Muscle layer of colon (tissue), 2 donors: ENCODE measurements at regions not wholly inside any gene's neighbourhood (a gene's known extent, or its start where the extent isn't known, plus 50 kb on each side); places are given as distances from the start of the nearest gene placed in this dataset.
"Not testable (repeated sequence)": the region's sequence is repeated elsewhere in the genome, so short reads cannot be mapped to it uniquely, and the experiment has no call there.

Experiments
- H3K27ac ChIP-seq: one replicate; pipeline ENCODE4 v1.7.0; 2013; ENCODE audit warnings: low read depth, mild to moderate bottlenecking, low read length, moderate library complexity
- H3K27me3 ChIP-seq, 2 donors: one replicate each; pipeline ENCODE4 v1.7.0; 2013; ENCODE audit warnings: low read length in 2 of 2, mild to moderate bottlenecking in 2 of 2; ENCODE audit not compliant: insufficient read depth in 2 of 2, control insufficient read depth in 1 of 2
- H3K36me3 ChIP-seq: one replicate; pipeline ENCODE4 v1.7.0; 2013; ENCODE audit warnings: mild to moderate bottlenecking, low read length; ENCODE audit not compliant: insufficient read depth
- H3K4me1 ChIP-seq: one replicate; pipeline ENCODE4 v1.7.0; 2013; ENCODE audit warnings: mild to moderate bottlenecking, low read length; ENCODE audit not compliant: insufficient read depth
- H3K4me3 ChIP-seq, 2 donors: one replicate each; pipeline ENCODE4 v1.7.0; 2013; ENCODE audit warnings: low read length in 2 of 2, low read depth in 1 of 2, mild to moderate bottlenecking in 1 of 2, moderate library complexity in 1 of 2
- H3K9ac ChIP-seq: one replicate; pipeline ENCODE4 v1.7.0; 2013; ENCODE audit warnings: low read length
- H3K9me3 ChIP-seq: one replicate; pipeline ENCODE4 v1.7.0; 2013; ENCODE audit warnings: mild to moderate bottlenecking, low read length
- donor health status: abdominal sarcoma.
- donor health status: Adenocarcinoma of cecum.

- H3K4me1 ChIP-seq: no peaks in the 10 kb centered on the region
- no peaks in the 10 kb centered on the region for H3K27me3 ChIP-seq
- H3K9ac ChIP-seq: no peak overlapping the region
- H3K4me3 ChIP-seq: no peak overlapping the region
- H3K27ac ChIP-seq: no peak overlapping the region
- no peaks in the 10 kb centered on the region for H3K36me3 ChIP-seq
- no peaks in the 10 kb centered on the region for H3K9me3 ChIP-seq
Observed at GRCh38 chr2:172249334-172249733, 146.6 kb upstream of the DLX2 start.

GRCh38 chr2:172249986-172250385 is 147.3 kb upstream of the DLX2 start:
- no peak overlapping the region for H3K27ac ChIP-seq
- H3K4me1 ChIP-seq: no peaks in the 10 kb centered on the region
- no peak overlapping the region for H3K9ac ChIP-seq
- no peaks in the 10 kb centered on the region for H3K27me3 ChIP-seq
- H3K36me3 ChIP-seq: no peaks in the 10 kb centered on the region
- H3K4me3 ChIP-seq: no peak overlapping the region
- no peaks in the 10 kb centered on the region for H3K9me3 ChIP-seq

GRCh38 chr2:172251231-172251630 is 148.5 kb upstream of the DLX2 start:
- Histone ChIP-seq H3K9me3 (no peaks in the 10 kb centered on the region), H3K9ac (no peak overlapping the region), H3K36me3 (no peaks in the 10 kb centered on the region), H3K27ac (no peak overlapping the region), H3K4me3 (no peak overlapping the region), H3K27me3 (no peaks in the 10 kb centered on the region), H3K4me1 (no peaks in the 10 kb centered on the region)

GRCh38 chr2:172252154-172252553 is 149.5 kb upstream of the DLX2 start:
- Histone ChIP-seq H3K27ac (no peak overlapping the region), H3K4me3 (no peak overlapping the region)

DNA sequence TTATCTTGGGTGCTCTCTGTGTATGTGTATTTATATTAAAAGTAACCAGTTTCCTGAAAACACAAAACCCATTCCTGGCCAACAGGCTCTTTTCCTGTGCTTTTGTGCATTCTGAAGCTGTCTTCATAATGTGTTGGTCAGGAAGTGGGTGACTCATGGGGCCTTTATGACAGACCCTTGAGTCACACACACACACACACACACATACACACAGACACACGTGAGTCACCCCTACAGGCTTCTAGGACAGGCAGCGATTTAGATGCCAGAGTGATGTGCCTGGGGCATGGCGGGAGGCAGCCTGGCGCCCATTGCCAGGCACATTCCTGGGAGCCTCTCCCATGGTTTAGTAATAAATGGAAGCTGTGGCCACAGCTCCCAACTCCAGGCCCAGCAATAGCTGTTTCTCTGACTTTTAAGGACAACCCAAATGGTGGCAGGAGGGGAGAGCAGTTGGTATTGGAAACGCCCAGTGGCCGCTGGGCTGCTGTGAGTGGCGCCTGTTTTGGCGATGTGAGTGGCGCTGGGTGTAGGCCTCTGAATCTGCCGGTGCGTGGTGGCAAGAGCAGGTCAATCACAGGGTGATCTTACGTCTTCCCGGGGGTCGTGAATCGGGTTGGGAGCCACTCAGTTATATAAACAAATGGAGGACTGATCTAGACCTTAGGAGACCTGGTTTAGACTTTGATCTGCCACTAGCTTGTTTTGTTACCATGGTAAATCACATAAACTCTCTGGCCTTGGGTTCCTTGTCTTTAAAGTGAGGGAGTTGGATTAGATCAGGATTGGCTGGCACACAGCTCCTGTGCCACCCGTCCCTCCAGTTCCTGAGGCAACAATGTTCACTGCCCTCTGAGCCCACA is 150.7 kb upstream of the DLX2 start:
- Histone ChIP-seq H3K4me3 (no peak overlapping the region), H3K4me1 (no peaks in the 10 kb centered on the region), H3K27me3 (no peaks in the 10 kb centered on the region), H3K36me3 (no peaks in the 10 kb centered on the region), H3K27ac (no peak overlapping the region), H3K9me3 (no peaks in the 10 kb centered on the region), H3K9ac (no peak overlapping the region)

More at GRCh38 chr2:172252154-172252553, 149.5 kb upstream of the DLX2 start:
- Histone ChIP-seq H3K36me3 (no peaks in the 10 kb centered on the region), H3K4me1 (no peaks in the 10 kb centered on the region), H3K9ac (no peak overlapping the region), H3K27me3 (no peaks in the 10 kb centered on the region), H3K9me3 (no peaks in the 10 kb centered on the region)

GRCh38 chr2:172256886-172257285 is 154.2 kb upstream of the DLX2 start:
- no peaks in the 10 kb centered on the region for H3K27me3 ChIP-seq
- H3K27ac ChIP-seq: no peak overlapping the region
- H3K36me3 ChIP-seq: no peaks in the 10 kb centered on the region
- H3K4me1 ChIP-seq: no peaks in the 10 kb centered on the region
- H3K4me3 ChIP-seq: no peak overlapping the region
- H3K9me3 ChIP-seq: no peaks in the 10 kb centered on the region
- H3K9ac ChIP-seq: no peak overlapping the region

DNA sequence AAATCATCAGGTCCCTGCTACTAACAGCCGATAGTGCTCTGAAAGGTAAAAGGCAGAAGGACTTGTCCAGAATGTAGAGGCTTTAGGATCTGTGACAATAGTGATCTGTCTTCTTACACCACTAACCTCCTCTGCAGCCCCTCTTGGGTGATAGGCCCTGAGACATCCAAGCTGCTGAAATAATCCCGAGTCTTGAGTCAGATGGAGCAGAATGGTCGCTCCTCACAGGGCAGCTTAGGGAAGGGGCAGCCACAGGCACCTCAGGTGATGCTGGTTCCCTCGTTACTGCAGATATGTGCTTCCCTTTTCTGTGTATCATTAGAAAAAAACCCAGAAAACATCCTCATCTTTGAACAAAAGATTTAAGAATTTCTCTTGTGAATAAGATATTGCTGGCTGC is 157.1 kb upstream of the DLX2 start:
- Histone ChIP-seq H3K9me3 (no peaks in the 10 kb centered on the region), H3K36me3 (no peaks in the 10 kb centered on the region), H3K4me1 (no peaks in the 10 kb centered on the region), H3K27me3 (no peaks in the 10 kb centered on the region), H3K4me3 (no peak overlapping the region), H3K9ac (no peak overlapping the region), H3K27ac (no peak overlapping the region)

GRCh38 chr2:172260336-172260735 is 157.6 kb upstream of the DLX2 start:
- Histone ChIP-seq H3K27me3 (no peaks in the 10 kb centered on the region), H3K9ac (no peak overlapping the region), H3K4me1 (no peaks in the 10 kb centered on the region), H3K4me3 (no peak overlapping the region), H3K36me3 (no peaks in the 10 kb centered on the region), H3K9me3 (no peaks in the 10 kb centered on the region), H3K27ac (no peak overlapping the region)

- no peaks in the 10 kb centered on the region for H3K36me3 ChIP-seq
- no peaks in the 10 kb centered on the region for H3K9me3 ChIP-seq
- no peaks in the 10 kb centered on the region for H3K4me1 ChIP-seq
- no peaks in the 10 kb centered on the region for H3K27me3 ChIP-seq
- H3K27ac ChIP-seq: no peak overlapping the region
- no peak overlapping the region for H3K4me3 ChIP-seq
- no peak overlapping the region for H3K9ac ChIP-seq
Observed at GRCh38 chr2:172261292-172261691, 158.6 kb upstream of the DLX2 start.

DNA sequence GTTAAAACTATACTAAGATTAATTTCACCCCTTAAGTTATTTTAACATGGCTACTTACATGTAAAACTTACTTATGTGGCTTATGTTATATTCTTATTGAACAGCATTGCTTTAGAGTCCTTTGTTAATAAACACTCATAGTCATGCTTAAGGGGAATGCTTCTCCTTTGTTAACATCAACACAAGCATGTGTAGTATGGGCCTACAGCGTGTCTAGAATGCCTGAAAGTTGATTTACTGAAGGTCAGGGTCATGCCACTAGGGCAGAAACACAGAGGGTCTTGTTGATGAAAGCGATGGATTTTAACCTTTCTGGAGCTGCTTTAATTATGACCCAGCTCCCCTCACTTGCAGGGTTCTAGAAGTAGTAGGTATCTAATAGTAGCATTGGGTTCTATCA is 159.8 kb upstream of the DLX2 start:
- Histone ChIP-seq H3K9ac (no peak overlapping the region), H3K36me3 (no peaks in the 10 kb centered on the region), H3K9me3 (no peaks in the 10 kb centered on the region), H3K4me1 (no peaks in the 10 kb centered on the region), H3K4me3 (no peak overlapping the region), H3K27me3 (no peaks in the 10 kb centered on the region), H3K27ac (no peak overlapping the region)

DNA sequence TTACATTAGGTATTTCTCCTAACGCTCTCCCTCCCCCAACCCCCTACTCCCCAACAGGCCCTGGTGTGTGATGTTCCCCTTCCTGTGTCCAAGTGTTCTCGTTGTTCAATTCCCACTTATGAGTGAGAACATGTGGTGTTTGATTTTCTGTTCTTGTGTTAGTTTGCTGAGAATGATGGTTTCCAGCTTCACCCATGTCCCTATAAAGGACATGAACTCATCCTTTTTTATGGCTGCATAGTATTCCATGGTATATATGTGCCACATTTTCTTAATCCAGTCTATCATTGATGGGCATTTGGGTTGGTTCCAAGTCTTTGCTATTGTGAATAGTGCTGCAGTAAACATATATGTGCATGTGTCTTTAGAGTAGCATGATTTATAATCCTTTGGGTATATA is 162.1 kb upstream of the DLX2 start:
- H3K4me1 ChIP-seq, H3K36me3 ChIP-seq, H3K4me3 ChIP-seq, H3K9me3 ChIP-seq, H3K27ac ChIP-seq, H3K27me3 ChIP-seq, H3K9ac ChIP-seq: not testable (repeated sequence)
